GM18502 (cell line): ENCODE measurements at regions not wholly inside any gene's neighbourhood (a gene's known extent, or its start where the extent isn't known, plus 50 kb on each side); places are given as distances from the start of the nearest gene placed in this dataset.
"Not testable (repeated sequence)": the region's sequence is repeated elsewhere in the genome, so short reads cannot be mapped to it uniquely, and the experiment has no call there.

Experiments
- ATAC-seq: cut with Tn5 transposase; IDR thresholded peaks from one replicate; pipeline ENCODE4 v1.9.1; 2021; ENCODE audit warnings: mild to moderate bottlenecking; ENCODE audit not compliant: unreplicated experiment, poor library complexity

GRCh38 chr1:185555743-185556142 lies 178.4 kb upstream of the HMCN1 start:
- no peak for ATAC-seq

- ATAC-seq, result no peak
These were observed 183.2 kb upstream of the HMCN1 start for GRCh38 chr1:185551008-185551407.

- no peak for ATAC-seq
These were observed 184.3 kb upstream of the HMCN1 start for GRCh38 chr1:185549906-185550305.

GRCh38 chr1:185546029-185546428 lies 188.2 kb upstream of the HMCN1 start:
- ATAC-seq, result no peak

GRCh38 chr1:185541871-185542301 lies 192.3 kb upstream of the HMCN1 start:
- ATAC-seq, result no peak

- no peak for ATAC-seq
These were observed 193.9 kb upstream of the HMCN1 start for GRCh38 chr1:185540295-185540694.

GRCh38 chr1:185539277-185539943 lies 194.8 kb upstream of the HMCN1 start:
- no peak for ATAC-seq

- ATAC-seq, result not testable (repeated sequence)
These were observed 195.8 kb upstream of the HMCN1 start for GRCh38 chr1:185538309-185538898.

GRCh38 chr1:185537596-185537995 lies 196.6 kb upstream of the HMCN1 start:
- ATAC-seq, result no peak

- no peak for ATAC-seq
These were observed 197.8 kb upstream of the HMCN1 start for GRCh38 chr1:185536165-185536920.

- no peak for ATAC-seq
These were observed 198.6 kb upstream of the HMCN1 start for GRCh38 chr1:185535621-185536020.

GRCh38 chr1:185534801-185535200 lies 199.4 kb upstream of the HMCN1 start:
- no peak for ATAC-seq

GRCh38 chr1:185533596-185533995 lies 200.6 kb upstream of the HMCN1 start:
- ATAC-seq, result no peak

- ATAC-seq, result no peak
These were observed 201.3 kb upstream of the HMCN1 start for GRCh38 chr1:185532856-185533255.

GRCh38 chr1:185531838-185532237 lies 202.4 kb upstream of the HMCN1 start:
- ATAC-seq, result no peak

- ATAC-seq, result no peak
These were observed 204.0 kb upstream of the HMCN1 start for GRCh38 chr1:185530215-185530614.

- no peak for ATAC-seq
These were observed 204.5 kb upstream of the HMCN1 start for GRCh38 chr1:185529673-185530072.

GRCh38 chr1:185528084-185528676 lies 206.0 kb upstream of the HMCN1 start:
- no peak for ATAC-seq

- peak; percentile 100 for ATAC-seq
These were observed 207.6 kb upstream of the HMCN1 start for GRCh38 chr1:185526344-185527307.
